ENCODE measurements at regions not wholly inside any gene's neighbourhood (a gene's known extent, or its start where the extent isn't known, plus 50 kb on each side); places are given as distances from the start of the nearest gene placed in this dataset.

- no peaks in the 10 kb centered on the region for H4K20me1 ChIP-seq (replicated peaks; ENCODE audit: control insufficient read depth, insufficient read depth, low read length)
- H3K27me3 ChIP-seq (ENCODE audit: control insufficient read depth in 2 of 2, insufficient read depth in 2 of 2, low read length in 2 of 2), result peaks cover 0 to 11% of the 10 kb centered on the region in 2 experiments; a peak in 2 of 5 replicates
- intact Hi-C loops (cut with micrococcal nuclease), result no loop called here
- in situ Hi-C loops (cut with MboI), result no loop called here
- no peak for ATAC-seq
- H3K9me1 ChIP-seq (ENCODE audit: control insufficient read depth, insufficient read depth, low read length), result no peaks in the 10 kb centered on the region
- no peak overlapping the region for H3K4me2 ChIP-seq (ENCODE audit: insufficient read depth, low read length)
- no peak overlapping the region for H3K9ac ChIP-seq (ENCODE audit: insufficient read depth in 1 of 2, low read depth in 2 of 2, low read length in 2 of 2)
- TF ChIP-seq IFI16 (CRISPR knock-in tag; IDR thresholded peaks at IDR 0.05) (no peak), KAT8 (IDR thresholded peaks at IDR 0.05; ENCODE audit: low read depth) (no peak), BRCA1 (IDR thresholded peaks at IDR 0.05) (no peak), BRCA1 (CRISPR knock-in tag; IDR thresholded peaks at IDR 0.05) (no peak), NR2C1 (IDR thresholded peaks at IDR 0.05) (no peak), NR2C1 (tag; IDR thresholded peaks at IDR 0.05) (no peak), CUX1 (CRISPR knock-in tag; IDR thresholded peaks at IDR 0.05) (no peak), CSDE1 (IDR thresholded peaks at IDR 0.05) (no peak), SNRNP70 (optimal IDR thresholded peaks at IDR 0.05; ENCODE audit: low read depth, low read length) (no peak), ESRRA (IDR thresholded peaks at IDR 0.05; ENCODE audit: borderline replicate concordance, low read depth) (no peak), SMAD2 (IDR thresholded peaks at IDR 0.05; ENCODE audit: low read depth, low read length) (no peak)
- no peak for FAIRE-seq
- no TSS peak for BruUV-seq (replicated peaks)
- WGBS (ENCODE audit: insufficient coverage, low coverage, missing lambda C conversion rate), result 0% methylated on average over 3 of the region's 3 CpGs
- CTCF ChIA-PET (ENCODE audit: low intra/inter-chr PET ratio), result no interaction called here
- no peak overlapping the region for H3K4me3 ChIP-seq
- no peak for DNase-seq (ENCODE audit: extremely low read depth in 1 of 4, low spot score in 3 of 4)
- H3K27ac ChIP-seq (ENCODE audit: extremely low read depth, low read depth, low read length), result no peak overlapping the region
- H3K4me1 ChIP-seq (replicated peaks in 1 of 2; ENCODE audit: control insufficient read depth in 2 of 2, insufficient read depth in 2 of 2, low read length in 2 of 2), result no peaks in the 10 kb centered on the region
- H2AFZ ChIP-seq (ENCODE audit: low read depth, low read length), result no peak overlapping the region
- POLR2A ChIA-PET, result no interaction called here
- H3K36me3 ChIP-seq (ENCODE audit: control insufficient read depth, insufficient read depth, low read length), result no peaks in the 10 kb centered on the region
- H3K79me2 ChIP-seq (ENCODE audit: control insufficient read depth, insufficient read depth, low read length), result no peaks in the 10 kb centered on the region
- no peaks in the 10 kb centered on the region for H3K9me3 ChIP-seq (replicated peaks; ENCODE audit: control insufficient read depth, insufficient read depth, low read depth, low read length)
Observed at GRCh38 chr10:4710858-4711257, 115.1 kb upstream of the AKR1E2 start.

All from K562 (cell line).